ENCODE measurements at regions not wholly inside any gene's neighbourhood (a gene's known extent, or its start where the extent isn't known, plus 50 kb on each side); places are given as distances from the start of the nearest gene placed in this dataset.

DNA sequence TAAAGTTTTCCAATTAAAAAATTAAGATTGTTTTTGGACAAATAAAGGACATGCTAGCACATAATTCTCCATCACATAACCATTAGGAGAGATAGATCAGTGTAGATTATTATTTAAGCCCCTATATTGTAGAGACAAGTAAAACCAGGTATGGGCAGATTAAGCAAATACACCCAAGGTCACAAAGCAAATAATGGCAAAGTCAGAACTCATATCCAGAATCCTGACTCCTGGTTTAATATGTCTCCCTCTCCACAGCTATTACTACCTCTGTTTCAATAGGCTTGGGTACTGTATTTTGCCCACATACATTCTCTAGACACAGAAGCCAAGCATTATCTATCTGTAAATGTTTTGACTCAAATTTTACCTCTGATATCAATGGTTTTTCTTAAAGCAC, 282.3 kb downstream of the EPHA4 start:
- Mint-ChIP-seq H3K36me3 (ENCODE audit: insufficient read depth, unreplicated experiment) (no peaks in the 10 kb centered on the region), H3K4me3 (ENCODE audit: unreplicated experiment) (no peak overlapping the region), H3K4me1 (ENCODE audit: insufficient read depth, unreplicated experiment) (no peaks in the 10 kb centered on the region), H3K27me3 (ENCODE audit: insufficient read depth, unreplicated experiment) (no peaks in the 10 kb centered on the region), H3K9me3 (ENCODE audit: unreplicated experiment) (no peaks in the 10 kb centered on the region), H3K27ac (ENCODE audit: low read depth, unreplicated experiment) (no peak overlapping the region)
- no peak for DNase-seq (ENCODE audit: unreplicated experiment)
- ChIA-PET CTCF (no interaction called here), POLR2A (no interaction called here)
- BruUV-seq (replicated peaks), result no TSS peak
- intact Hi-C loops (cut with micrococcal nuclease), result no loop called here
- TF ChIP-seq, protein P1, sequence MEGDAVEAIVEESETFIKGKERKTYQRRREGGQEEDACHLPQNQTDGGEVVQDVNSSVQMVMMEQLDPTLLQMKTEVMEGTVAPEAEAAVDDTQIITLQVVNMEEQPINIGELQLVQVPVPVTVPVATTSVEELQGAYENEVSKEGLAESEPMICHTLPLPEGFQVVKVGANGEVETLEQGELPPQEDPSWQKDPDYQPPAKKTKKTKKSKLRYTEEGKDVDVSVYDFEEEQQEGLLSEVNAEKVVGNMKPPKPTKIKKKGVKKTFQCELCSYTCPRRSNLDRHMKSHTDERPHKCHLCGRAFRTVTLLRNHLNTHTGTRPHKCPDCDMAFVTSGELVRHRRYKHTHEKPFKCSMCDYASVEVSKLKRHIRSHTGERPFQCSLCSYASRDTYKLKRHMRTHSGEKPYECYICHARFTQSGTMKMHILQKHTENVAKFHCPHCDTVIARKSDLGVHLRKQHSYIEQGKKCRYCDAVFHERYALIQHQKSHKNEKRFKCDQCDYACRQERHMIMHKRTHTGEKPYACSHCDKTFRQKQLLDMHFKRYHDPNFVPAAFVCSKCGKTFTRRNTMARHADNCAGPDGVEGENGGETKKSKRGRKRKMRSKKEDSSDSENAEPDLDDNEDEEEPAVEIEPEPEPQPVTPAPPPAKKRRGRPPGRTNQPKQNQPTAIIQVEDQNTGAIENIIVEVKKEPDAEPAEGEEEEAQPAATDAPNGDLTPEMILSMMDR (IDR thresholded peaks at IDR 0.05; ENCODE audit: unreplicated experiment), result no peak

DNA sequence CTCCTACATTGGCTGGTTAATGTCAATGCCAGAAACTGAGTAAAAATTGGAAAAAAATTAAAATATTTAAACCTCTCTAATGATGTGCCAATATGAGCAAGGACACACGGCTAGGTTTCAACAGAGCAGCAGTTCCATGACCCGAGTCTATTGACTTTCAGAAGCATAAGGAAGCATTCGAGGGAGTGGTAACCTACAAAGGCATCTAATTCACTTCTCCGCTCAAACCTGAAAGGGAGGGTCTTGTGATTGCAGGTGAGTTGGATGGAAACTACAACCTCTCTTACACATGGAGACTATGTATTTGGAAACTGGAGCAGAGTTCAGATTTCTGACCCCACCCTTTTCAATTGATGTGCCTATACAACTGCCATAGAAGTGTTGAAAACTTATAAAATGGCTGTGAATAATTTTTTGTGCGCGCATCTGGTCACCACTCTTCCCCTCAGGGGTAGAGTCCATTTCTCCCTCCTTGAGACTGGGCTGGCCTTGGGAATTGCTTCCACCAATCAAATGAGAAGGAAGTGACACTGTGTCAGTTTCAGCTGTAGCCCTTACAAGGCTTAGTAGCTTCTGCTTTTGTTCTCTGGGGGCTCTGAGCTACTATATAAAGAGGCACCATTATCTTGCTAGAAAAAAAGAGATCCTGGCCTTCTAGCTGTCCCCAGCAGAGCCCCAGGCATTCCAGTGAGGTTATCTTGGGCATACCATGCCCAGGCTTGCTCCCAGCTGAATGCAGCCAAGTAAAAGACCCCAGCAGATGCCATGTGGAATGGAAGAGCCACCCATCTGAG, 278.0 kb downstream of the EPHA4 start:
- Mint-ChIP-seq H3K4me1 (ENCODE audit: insufficient read depth, unreplicated experiment) (no peaks in the 10 kb centered on the region), H3K27ac (ENCODE audit: low read depth, unreplicated experiment) (no peak overlapping the region), H3K36me3 (ENCODE audit: insufficient read depth, unreplicated experiment) (no peaks in the 10 kb centered on the region), H3K9me3 (ENCODE audit: unreplicated experiment) (no peaks in the 10 kb centered on the region), H3K27me3 (ENCODE audit: insufficient read depth, unreplicated experiment) (no peaks in the 10 kb centered on the region), H3K4me3 (ENCODE audit: unreplicated experiment) (no peak overlapping the region)
- ChIA-PET POLR2A (no interaction called here), CTCF (no interaction called here)
- DNase-seq (ENCODE audit: unreplicated experiment), result no peak
- no TSS peak for BruUV-seq (replicated peaks)
- intact Hi-C loops (cut with micrococcal nuclease), result no loop called here
- TF ChIP-seq, protein P1 (IDR thresholded peaks at IDR 0.05; ENCODE audit: unreplicated experiment), result no peak

DNA sequence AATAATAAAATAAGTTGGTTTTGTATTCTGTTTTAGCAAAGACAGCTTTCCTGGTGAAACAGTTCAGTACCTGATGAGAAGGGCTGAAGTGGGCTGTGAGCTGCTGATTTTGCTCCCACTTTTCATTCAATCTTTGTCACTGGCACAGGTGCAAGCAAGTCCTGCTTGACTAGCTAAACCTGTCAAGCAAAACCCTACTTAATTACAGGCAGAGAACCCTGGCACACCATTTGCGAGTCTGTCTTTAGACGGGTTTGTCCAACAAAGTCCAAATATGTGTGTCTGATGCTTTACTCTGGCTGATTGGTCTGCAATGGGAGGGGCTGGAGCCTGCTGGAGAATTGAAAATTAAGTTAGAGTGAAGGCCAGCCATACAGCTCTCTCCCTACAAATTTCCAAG, 267.2 kb downstream of the EPHA4 start:
- TF ChIP-seq, protein P1 (IDR thresholded peaks at IDR 0.05; ENCODE audit: unreplicated experiment), result no peak
- H3K4me1 Mint-ChIP-seq (ENCODE audit: insufficient read depth, unreplicated experiment), result no peaks in the 10 kb centered on the region
- H3K4me3 Mint-ChIP-seq (ENCODE audit: unreplicated experiment), result no peak overlapping the region
- no peaks in the 10 kb centered on the region for H3K36me3 Mint-ChIP-seq (ENCODE audit: insufficient read depth, unreplicated experiment)
- no peaks in the 10 kb centered on the region for H3K27me3 Mint-ChIP-seq (ENCODE audit: insufficient read depth, unreplicated experiment)
- intact Hi-C loops (cut with micrococcal nuclease), result loop anchor here (10.0 kb wide), 1 partner anchor 270 kb away; the partner anchor contains the start of gene EPHA4
- H3K27ac Mint-ChIP-seq (ENCODE audit: low read depth, unreplicated experiment), result no peak overlapping the region
- BruUV-seq (replicated peaks), result no TSS peak
- CTCF ChIA-PET, result no interaction called here
- POLR2A ChIA-PET, result interaction anchor here (0.8 kb wide), 1 partner anchor 1569 kb away, joined by 3 read pairs; no protein-coding TSS in a partner anchor
- no peaks in the 10 kb centered on the region for H3K9me3 Mint-ChIP-seq (ENCODE audit: unreplicated experiment)
- DNase-seq (ENCODE audit: unreplicated experiment), result no peak

DNA sequence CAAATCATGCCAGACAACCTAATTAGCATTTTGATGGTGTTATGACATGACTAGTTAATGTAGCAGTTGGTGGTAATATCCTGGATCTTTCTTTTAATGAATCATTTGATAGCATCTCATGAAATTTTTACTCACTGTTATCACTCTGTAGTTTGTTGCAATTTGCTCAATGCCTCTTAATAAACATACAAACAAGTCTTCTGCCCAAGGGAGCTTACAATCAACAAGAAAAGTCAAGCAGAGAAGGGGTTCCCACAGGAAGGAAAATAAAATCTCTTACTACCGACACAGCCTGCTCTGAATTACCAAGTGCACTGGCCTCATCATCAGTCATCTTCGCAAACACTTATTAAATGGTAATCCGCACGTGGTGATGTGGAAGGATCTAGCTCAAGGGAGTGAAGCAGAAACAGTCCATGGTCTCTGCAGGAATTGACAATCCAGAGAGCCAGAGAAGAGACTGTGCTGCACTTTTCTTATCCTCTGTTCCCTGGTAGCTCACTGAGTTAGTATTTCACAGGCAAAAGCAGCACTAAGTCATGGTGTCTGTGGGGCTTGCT, 263.5 kb downstream of the EPHA4 start:
- ChIA-PET CTCF (no interaction called here), POLR2A (no interaction called here)
- Mint-ChIP-seq H3K4me3 (ENCODE audit: unreplicated experiment) (no peak overlapping the region), H3K36me3 (ENCODE audit: insufficient read depth, unreplicated experiment) (no peaks in the 10 kb centered on the region), H3K9me3 (ENCODE audit: unreplicated experiment) (no peaks in the 10 kb centered on the region), H3K4me1 (ENCODE audit: insufficient read depth, unreplicated experiment) (no peaks in the 10 kb centered on the region), H3K27me3 (ENCODE audit: insufficient read depth, unreplicated experiment) (no peaks in the 10 kb centered on the region), H3K27ac (ENCODE audit: low read depth, unreplicated experiment) (no peak overlapping the region)
- no peak for DNase-seq (ENCODE audit: unreplicated experiment)
- TF ChIP-seq, protein P1 (IDR thresholded peaks at IDR 0.05; ENCODE audit: unreplicated experiment), result no peak
- intact Hi-C loops (cut with micrococcal nuclease), result loop anchor here (10.0 kb wide), 1 partner anchor 266 kb away; the partner anchor contains the start of gene EPHA4
- BruUV-seq (replicated peaks), result no TSS peak
